NB4 (cell line): ENCODE measurements at regions not wholly inside any gene's neighbourhood (a gene's known extent, or its start where the extent isn't known, plus 50 kb on each side); places are given as distances from the start of the nearest gene placed in this dataset.

Experiments used
- DNase-seq: peaks from one replicate; pipeline ENCODE4 v3.0.0; 2010; ENCODE audit warnings: low read depth
- H3K4me3 ChIP-seq: one replicate; pipeline ENCODE4 v1.5.1; 2011; ENCODE audit warnings: mild to moderate bottlenecking, low read depth, low read length, moderate library complexity
- MYC ChIP-seq: IDR thresholded peaks from 2 replicates; pipeline ENCODE4 v1.6.1; 2011; ENCODE audit warnings: low read depth, low read length
- POLR2A ChIP-seq: IDR thresholded peaks from 2 replicates; pipeline ENCODE4 v1.6.1; 2011; ENCODE audit warnings: mild to moderate bottlenecking; ENCODE audit not compliant: insufficient read length; ENCODE audit errors: extremely low read depth
- TF ChIP-seq, protein P1 (sequence below): IDR thresholded peaks from one replicate; pipeline ENCODE4 v1.5.1; 2012; ENCODE audit warnings: low read depth, low read length
- TF ChIP-seq, protein P2 (sequence below): IDR thresholded peaks from 2 replicates; pipeline ENCODE4 v1.6.1; 2011; ENCODE audit warnings: low read depth, low read length

DNA sequence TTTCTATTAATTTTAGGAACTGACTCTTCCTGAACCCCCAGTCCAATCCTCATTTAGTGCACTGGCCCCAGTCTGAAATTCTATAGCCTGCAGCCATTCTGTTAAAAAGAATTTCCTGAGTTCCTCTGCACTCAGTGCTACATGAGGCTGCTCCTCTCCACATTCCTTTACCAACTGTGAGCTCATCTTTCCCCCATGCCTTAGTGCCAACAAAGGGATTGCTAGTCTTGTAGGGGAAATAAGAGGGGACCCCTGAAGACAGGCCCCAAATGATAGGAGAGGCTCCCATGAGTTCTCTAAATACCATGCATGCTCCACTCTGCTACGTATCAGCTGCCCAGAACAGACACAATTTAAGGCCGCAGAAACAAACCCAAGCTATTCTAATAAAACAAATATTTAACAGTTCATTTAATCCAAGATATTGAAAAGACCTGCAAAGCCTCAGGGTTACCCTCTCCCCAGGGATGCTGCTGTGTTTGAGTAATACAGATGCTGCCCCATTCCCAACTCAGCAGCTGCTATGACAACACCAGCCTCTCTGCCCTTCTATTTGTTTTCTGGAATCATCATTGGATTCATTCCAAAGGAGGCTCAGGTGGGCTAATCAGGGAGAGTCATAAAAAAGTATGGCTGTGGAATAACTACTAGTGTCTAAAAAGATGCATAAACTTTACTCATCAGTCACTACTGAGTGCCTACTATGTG, 228.5 kb downstream of the TOX3 start:
- DNase-seq: no peak
- no peak for TF ChIP-seq POLR2A
- TF ChIP-seq, protein P1, sequence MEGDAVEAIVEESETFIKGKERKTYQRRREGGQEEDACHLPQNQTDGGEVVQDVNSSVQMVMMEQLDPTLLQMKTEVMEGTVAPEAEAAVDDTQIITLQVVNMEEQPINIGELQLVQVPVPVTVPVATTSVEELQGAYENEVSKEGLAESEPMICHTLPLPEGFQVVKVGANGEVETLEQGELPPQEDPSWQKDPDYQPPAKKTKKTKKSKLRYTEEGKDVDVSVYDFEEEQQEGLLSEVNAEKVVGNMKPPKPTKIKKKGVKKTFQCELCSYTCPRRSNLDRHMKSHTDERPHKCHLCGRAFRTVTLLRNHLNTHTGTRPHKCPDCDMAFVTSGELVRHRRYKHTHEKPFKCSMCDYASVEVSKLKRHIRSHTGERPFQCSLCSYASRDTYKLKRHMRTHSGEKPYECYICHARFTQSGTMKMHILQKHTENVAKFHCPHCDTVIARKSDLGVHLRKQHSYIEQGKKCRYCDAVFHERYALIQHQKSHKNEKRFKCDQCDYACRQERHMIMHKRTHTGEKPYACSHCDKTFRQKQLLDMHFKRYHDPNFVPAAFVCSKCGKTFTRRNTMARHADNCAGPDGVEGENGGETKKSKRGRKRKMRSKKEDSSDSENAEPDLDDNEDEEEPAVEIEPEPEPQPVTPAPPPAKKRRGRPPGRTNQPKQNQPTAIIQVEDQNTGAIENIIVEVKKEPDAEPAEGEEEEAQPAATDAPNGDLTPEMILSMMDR: no peak
- H3K4me3 ChIP-seq: no peak overlapping the region

DNA sequence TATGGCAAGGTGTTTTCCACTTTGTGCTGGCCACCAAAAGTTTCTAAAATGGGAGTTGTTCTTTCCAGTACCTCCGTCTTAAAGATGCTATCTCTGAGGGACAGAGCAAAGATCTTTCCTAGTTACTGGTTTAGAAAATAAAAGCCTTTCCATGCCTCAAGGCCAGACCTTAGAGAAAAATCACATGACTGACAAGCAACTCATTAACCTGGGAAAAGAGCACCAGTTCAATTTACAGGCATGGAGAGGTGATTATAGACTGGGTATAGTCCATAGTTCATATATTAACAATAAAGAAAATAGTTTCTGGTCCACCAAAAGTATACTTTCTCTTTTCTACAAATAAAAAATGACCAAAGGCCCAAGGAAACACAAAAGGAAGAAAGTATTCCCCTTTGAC, 230.7 kb downstream of the TOX3 start:
- TF ChIP-seq MYC (no peak), POLR2A (no peak)
- TF ChIP-seq, protein P1: no peak
- TF ChIP-seq, protein P2, sequence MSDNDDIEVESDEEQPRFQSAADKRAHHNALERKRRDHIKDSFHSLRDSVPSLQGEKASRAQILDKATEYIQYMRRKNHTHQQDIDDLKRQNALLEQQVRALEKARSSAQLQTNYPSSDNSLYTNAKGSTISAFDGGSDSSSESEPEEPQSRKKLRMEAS: no peak
- no peak overlapping the region for H3K4me3 ChIP-seq
- DNase-seq: no peak

DNA sequence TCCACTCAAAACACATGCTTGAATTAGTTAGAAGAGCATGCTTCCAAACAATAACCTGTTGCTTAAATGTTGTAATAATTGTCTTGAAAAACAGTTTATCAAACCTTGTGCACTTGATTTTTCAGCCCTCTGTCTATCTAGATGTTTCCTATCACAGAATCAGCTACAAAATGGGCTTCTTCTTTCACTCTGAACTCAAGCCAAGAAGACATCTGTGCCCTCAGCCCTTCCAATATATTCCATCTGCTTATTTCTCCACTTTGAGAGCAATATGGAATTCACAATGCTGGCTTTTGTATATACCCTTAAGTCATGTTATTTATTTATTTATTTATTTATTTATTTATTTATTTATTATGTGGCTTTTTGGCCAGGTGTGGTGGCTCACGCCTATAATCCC, 234.2 kb downstream of the TOX3 start:
- no peak for TF ChIP-seq MYC
- no peak for TF ChIP-seq POLR2A
- TF ChIP-seq, protein P1: no peak
- TF ChIP-seq, protein P2: no peak
- DNase-seq: no peak
- H3K4me3 ChIP-seq: no peak overlapping the region

DNA sequence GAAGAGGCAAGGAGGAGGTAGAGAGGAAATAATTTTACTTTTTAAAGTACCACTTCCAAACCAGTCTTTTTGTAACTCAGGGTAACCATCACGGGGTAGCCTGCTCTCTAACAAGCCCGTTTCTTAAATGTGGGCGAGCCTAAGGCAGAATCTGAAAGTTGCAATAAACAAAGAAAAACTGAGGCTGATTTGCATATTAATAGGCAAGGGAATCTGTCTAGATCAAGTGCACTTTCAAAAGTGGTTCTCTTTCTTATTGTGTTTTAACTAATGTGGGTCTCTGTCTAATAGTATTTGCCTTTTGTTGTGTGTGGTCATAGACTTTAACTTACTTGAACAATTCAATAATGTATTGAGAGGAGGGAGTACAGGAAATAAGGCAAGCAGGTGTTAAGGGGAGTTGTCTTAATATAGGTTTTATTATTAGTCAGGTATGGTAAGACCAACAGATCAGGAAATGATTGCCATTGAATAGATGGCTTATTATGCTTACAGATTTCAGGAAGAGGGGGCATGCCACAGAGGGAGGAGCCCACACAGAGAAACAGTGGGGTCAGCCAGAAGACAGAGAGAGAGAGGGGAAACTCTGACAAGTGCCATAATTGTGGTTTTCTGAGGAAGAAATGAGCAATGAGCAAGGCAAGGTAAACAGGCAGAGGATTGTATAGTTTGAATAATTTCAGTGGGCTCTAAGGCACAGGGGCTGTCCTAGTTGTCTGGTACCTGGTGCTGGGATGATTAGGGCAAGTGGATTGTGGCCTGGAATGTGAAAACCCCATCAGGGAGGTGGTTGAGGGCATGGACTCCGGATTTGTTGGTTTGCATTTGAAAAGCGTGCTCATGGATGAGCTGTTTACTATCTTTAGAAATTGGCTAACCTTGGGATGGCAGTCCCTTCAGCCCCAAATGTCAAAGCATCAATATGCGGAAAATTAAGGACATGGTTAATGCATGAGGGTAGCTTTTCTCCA, 237.2 kb downstream of the TOX3 start:
- TF ChIP-seq, protein P2: no peak
- TF ChIP-seq MYC (no peak), POLR2A (no peak)
- TF ChIP-seq, protein P1: no peak
- DNase-seq: no peak
- no peak overlapping the region for H3K4me3 ChIP-seq

DNA sequence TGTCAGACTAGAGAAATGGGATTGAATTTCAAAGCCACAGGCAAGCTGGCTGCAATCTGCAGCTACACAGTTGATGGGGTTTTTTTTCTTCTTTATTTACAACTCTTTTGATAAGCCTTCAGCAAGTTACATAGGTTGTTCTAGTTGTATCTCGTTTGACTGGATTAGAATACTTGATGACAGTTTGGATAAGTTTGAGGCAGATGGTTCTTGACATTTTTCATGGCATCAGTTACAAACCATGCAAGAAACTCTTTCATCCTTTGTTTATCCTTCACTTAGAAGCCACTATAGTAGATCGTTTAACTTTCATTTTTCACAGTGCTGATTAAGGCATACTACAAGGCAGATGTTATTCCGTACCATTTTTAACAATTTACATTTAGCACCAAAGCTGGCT, 238.9 kb downstream of the TOX3 start:
- no peak overlapping the region for H3K4me3 ChIP-seq
- DNase-seq: no peak
- TF ChIP-seq, protein P1: no peak
- TF ChIP-seq, protein P2: no peak
- TF ChIP-seq POLR2A (no peak), MYC (no peak)
